HCT116 (cell line): ENCODE measurements at regions not wholly inside any gene's neighbourhood (a gene's known extent, or its start where the extent isn't known, plus 50 kb on each side); places are given as distances from the start of the nearest gene placed in this dataset.
A peak's percentile ranks its signal among the peaks of the same experiment; 100 is the strongest.

ENCODE experiments used
- ATAC-seq: fragments of 200-7000 bp; cut with Tn5 transposase; 2 replicates; pipeline ENCODE4 v1.9.1; 2020; ENCODE audit warnings: mild to moderate bottlenecking, moderate library complexity
- BruUV-seq: library from RNA; stranded (reverse); fragments of 400-500 nt; replicated peaks from 2 replicates; lab custom pipeline; 2021; lab: Mats Ljungman, UMichigan
- CTCF ChIA-PET: fragments of 300-600 bp; sonication (Branson Sonifier 250); formaldehyde crosslinking; loops from one replicate; lab custom pipeline; 2021; ENCODE audit warnings: antibody characterized with exemption; lab: Charles Lee
- POLR2A ChIA-PET: fragments of 300-600, 350-600 bp; sonication (Branson Sonifier 250); formaldehyde crosslinking; loops from one replicate; lab custom pipeline; 2021; ENCODE audit warnings: antibody characterized with exemption; lab: Charles Lee
- RAD21 ChIA-PET, 2 experiments: fragments of 300-600 bp; sonication (Branson Sonifier 250); formaldehyde crosslinking; loops; one replicate each; lab custom pipeline; 2023; ENCODE audit warnings: low total read pairs in 2 of 2; ENCODE audit not compliant: uncharacterized antibody in 2 of 2, unreplicated experiment in 2 of 2, low non-redundant PET in 1 of 2; lab: Charles Lee
- DNase-seq: peaks from one replicate; pipeline ENCODE4 v3.0.0-alpha.2; 2010; ENCODE audit warnings: low read depth, low spot score
- H2AFZ ChIP-seq: fragments of 200-600 bp; shearing (Covaris generic), sonication (generic); 2 replicates; pipeline ENCODE4 v1.6.1; 2017; ENCODE audit warnings: low read depth, mixed run types, mixed read lengths, antibody characterized with exemption, low read length; ENCODE audit not compliant: poor library complexity, severe bottlenecking
- H3K27ac ChIP-seq: 2 replicates; pipeline ENCODE4 v1.5.1; 2012; ENCODE audit warnings: low read depth, low read length
- H3K27me3 ChIP-seq: fragments of 200-600 bp; sonication (generic); 2 replicates; pipeline ENCODE4 v1.6.1; 2016; ENCODE audit warnings: mixed run types, low read length, mixed read lengths; ENCODE audit not compliant: insufficient read depth
- H3K36me3 ChIP-seq, 2 experiments: fragments of 200-500 bp in 1 of 2; fragments of 200-600 bp in 1 of 2; sonication (Bioruptor generic) in 1 of 2; sonication (generic) in 1 of 2; 2 replicates each; pipeline versions ENCODE4 v1.5.1 to v1.6.1; 2014 to 2016; ENCODE audit warnings: low read length in 2 of 2, inconsistent platforms in 1 of 2, mixed read lengths in 1 of 2, mixed run types in 1 of 2; ENCODE audit not compliant: insufficient read depth in 2 of 2, control insufficient read depth in 1 of 2
- H3K4me1 ChIP-seq, 2 experiments: fragments of 200-600 bp in 1 of 2; sonication (generic) in 1 of 2; 2 replicates each; pipeline versions ENCODE4 v1.5.1 to v1.6.1; 2012 to 2017; ENCODE audit warnings: low read length in 2 of 2, inconsistent platforms in 1 of 2, mild to moderate bottlenecking in 1 of 2, mixed read lengths in 1 of 2, mixed run types in 1 of 2, moderate library complexity in 1 of 2; ENCODE audit not compliant: insufficient read depth in 2 of 2, control insufficient read depth in 1 of 2
- H3K4me2 ChIP-seq: fragments of 200-600 bp; sonication (generic); 2 replicates; pipeline ENCODE4 v1.6.1; 2017; ENCODE audit warnings: mixed run types, low read length, mixed read lengths
- H3K4me3 ChIP-seq, 2 experiments: fragments of 200-600 bp in 1 of 2; sonication (generic) in 1 of 2; replicated peaks in 1 of 2; 2 replicates each; pipeline ENCODE4 v1.5.1; 2011 to 2016; ENCODE audit warnings: low read length in 2 of 2, control low read depth in 1 of 2, low read depth in 1 of 2, mild to moderate bottlenecking in 1 of 2, mixed read lengths in 1 of 2, mixed run types in 1 of 2
- H3K79me2 ChIP-seq: fragments of 200-600 bp; sonication (generic); 2 replicates; pipeline ENCODE4 v1.6.1; 2017; ENCODE audit warnings: mild to moderate bottlenecking, mixed run types, low read length, moderate library complexity, mixed read lengths; ENCODE audit not compliant: insufficient read depth
- H3K9ac ChIP-seq: fragments of 200-600 bp; sonication (generic); 2 replicates; pipeline ENCODE4 v1.6.1; 2016; ENCODE audit warnings: low read length, mixed read lengths
- H3K9me2 ChIP-seq: fragments of 200-600 bp; sonication (generic), shearing (Covaris generic); 2 replicates; pipeline ENCODE4 v1.6.1; 2017; ENCODE audit warnings: mixed run types, mild to moderate bottlenecking, moderate library complexity; ENCODE audit not compliant: insufficient read depth
- H3K9me3 ChIP-seq, 2 experiments: fragments of 200-500 bp in 1 of 2; fragments of 200-600 bp in 1 of 2; sonication (Bioruptor generic) in 1 of 2; sonication (generic) in 1 of 2; 2 replicates each; pipeline ENCODE4 v1.6.1; 2014 to 2017; ENCODE audit warnings: low read length in 2 of 2, mixed read lengths in 2 of 2, inconsistent platforms in 1 of 2, low read depth in 1 of 2, mild to moderate bottlenecking in 1 of 2, mixed run types in 1 of 2, moderate library complexity in 1 of 2; ENCODE audit not compliant: control insufficient read depth in 1 of 2, insufficient read depth in 1 of 2
- H4K20me1 ChIP-seq: fragments of 200-600 bp; sonication (generic), shearing (Covaris generic); 2 replicates; pipeline ENCODE4 v1.6.1; 2017; ENCODE audit warnings: mixed run types, mild to moderate bottlenecking, moderate library complexity; ENCODE audit not compliant: insufficient read depth
- CEBPB ChIP-seq: IDR thresholded peaks from 2 replicates; pipeline ENCODE4 v1.6.1; 2012; ENCODE audit warnings: low read depth
- FOSL1 ChIP-seq: IDR thresholded peaks from 2 replicates; pipeline ENCODE4 v1.6.1; 2012; ENCODE audit warnings: low read depth
- POLR2A ChIP-seq: IDR thresholded peaks from 2 replicates; pipeline ENCODE4 v1.7.0; 2011; ENCODE audit warnings: borderline replicate concordance; ENCODE audit not compliant: insufficient read depth, insufficient read length; ENCODE audit errors: extremely low read depth
- POLR2AphosphoS5 ChIP-seq: IDR thresholded peaks from 2 replicates; pipeline ENCODE4 v1.6.1; 2011; ENCODE audit warnings: mild to moderate bottlenecking, low read depth, low read length, moderate library complexity
- SRF ChIP-seq: IDR thresholded peaks from 2 replicates; pipeline ENCODE4 v1.6.1; 2012; ENCODE audit warnings: low read depth
- TCF7L2 ChIP-seq: IDR thresholded peaks from 2 replicates; pipeline ENCODE4 v1.7.0; 2011; ENCODE audit warnings: borderline replicate concordance, inconsistent platforms; ENCODE audit not compliant: insufficient read depth, insufficient read length; ENCODE audit errors: extremely low read depth
- YY1 ChIP-seq: IDR thresholded peaks from 2 replicates; pipeline ENCODE4 v1.6.1; 2011; ENCODE audit warnings: low read length, low read depth, moderate library complexity, mild to moderate bottlenecking; ENCODE audit not compliant: insufficient replicate concordance; ENCODE audit errors: extremely low read depth
- ZNF274 ChIP-seq: fragments of 200-500 bp; sonication (Bioruptor generic); IDR thresholded peaks from 2 replicates; pipeline ENCODE4 v1.6.1; 2014; ENCODE audit warnings: mild to moderate bottlenecking, low read depth, low read length, inconsistent platforms
- intact Hi-C: fragments of 100-400 bp; cut with micrococcal nuclease; formaldehyde crosslinking; loops from 2 replicates; pipeline ENCODE4 v1.10.0; 2022
- TF ChIP-seq, protein P1 (sequence below): IDR thresholded peaks from 2 replicates; pipeline ENCODE4 v1.6.1; 2012; ENCODE audit warnings: low read depth
- TF ChIP-seq, protein P2 (sequence below): IDR thresholded peaks from 2 replicates; pipeline ENCODE4 v1.6.1; 2012

DNA sequence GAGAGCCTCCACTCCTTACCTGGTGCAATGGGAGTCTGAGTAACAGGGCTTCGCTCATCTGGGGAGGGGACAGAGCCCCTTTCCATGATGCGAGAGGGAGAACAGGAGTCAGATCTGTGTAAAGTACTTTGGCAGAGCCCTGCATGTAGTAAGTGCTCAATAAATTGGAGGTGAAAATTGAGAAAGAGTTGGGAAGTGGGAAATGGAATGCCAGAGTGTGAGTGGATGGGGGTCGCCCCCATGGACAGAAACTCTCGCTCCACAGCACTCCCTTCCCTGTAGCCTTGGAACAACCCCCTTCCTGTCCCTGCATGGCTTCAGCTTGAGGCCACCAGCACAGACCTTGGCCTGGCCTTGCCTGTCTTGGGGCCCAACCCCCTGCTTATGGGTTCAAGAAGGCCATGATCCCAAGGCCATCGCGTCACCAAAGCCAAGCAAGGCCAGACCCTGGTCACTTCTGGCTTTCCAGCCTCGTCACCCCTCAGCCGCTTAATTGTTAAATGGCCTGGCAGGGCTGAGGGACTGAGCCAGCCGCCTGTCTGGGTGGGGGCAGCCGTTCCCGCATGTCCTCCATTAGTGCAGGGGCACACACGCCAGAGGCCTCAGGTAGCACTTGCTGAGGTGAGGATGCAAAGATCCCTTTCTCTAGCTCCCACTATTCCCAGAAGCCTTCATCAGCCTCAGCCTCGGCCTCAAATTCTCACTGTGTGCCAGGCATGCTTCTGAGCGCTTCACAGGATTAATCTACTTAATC, 93.7 kb upstream of the PTPN1 start:
- ATAC-seq: no peak
- H3K9me2 ChIP-seq: no peaks in the 10 kb centered on the region
- no peaks in the 10 kb centered on the region for H3K36me3 ChIP-seq
- no TSS peak for BruUV-seq
- intact Hi-C loops: no loop called here
- H3K9me3 ChIP-seq: no peaks in the 10 kb centered on the region; a peak in 1 of 4 replicates
- DNase-seq: no peak
- no peaks in the 10 kb centered on the region for H4K20me1 ChIP-seq
- H3K79me2 ChIP-seq: no peaks in the 10 kb centered on the region
- ChIA-PET POLR2A (no interaction called here), RAD21 (no interaction called here), CTCF (no interaction called here)
- no peak for TF ChIP-seq TCF7L2
- TF ChIP-seq ZNF274: no peak
- no peak for TF ChIP-seq POLR2A
- no peak for TF ChIP-seq POLR2AphosphoS5
- TF ChIP-seq SRF: no peak
- TF ChIP-seq, protein P1, sequence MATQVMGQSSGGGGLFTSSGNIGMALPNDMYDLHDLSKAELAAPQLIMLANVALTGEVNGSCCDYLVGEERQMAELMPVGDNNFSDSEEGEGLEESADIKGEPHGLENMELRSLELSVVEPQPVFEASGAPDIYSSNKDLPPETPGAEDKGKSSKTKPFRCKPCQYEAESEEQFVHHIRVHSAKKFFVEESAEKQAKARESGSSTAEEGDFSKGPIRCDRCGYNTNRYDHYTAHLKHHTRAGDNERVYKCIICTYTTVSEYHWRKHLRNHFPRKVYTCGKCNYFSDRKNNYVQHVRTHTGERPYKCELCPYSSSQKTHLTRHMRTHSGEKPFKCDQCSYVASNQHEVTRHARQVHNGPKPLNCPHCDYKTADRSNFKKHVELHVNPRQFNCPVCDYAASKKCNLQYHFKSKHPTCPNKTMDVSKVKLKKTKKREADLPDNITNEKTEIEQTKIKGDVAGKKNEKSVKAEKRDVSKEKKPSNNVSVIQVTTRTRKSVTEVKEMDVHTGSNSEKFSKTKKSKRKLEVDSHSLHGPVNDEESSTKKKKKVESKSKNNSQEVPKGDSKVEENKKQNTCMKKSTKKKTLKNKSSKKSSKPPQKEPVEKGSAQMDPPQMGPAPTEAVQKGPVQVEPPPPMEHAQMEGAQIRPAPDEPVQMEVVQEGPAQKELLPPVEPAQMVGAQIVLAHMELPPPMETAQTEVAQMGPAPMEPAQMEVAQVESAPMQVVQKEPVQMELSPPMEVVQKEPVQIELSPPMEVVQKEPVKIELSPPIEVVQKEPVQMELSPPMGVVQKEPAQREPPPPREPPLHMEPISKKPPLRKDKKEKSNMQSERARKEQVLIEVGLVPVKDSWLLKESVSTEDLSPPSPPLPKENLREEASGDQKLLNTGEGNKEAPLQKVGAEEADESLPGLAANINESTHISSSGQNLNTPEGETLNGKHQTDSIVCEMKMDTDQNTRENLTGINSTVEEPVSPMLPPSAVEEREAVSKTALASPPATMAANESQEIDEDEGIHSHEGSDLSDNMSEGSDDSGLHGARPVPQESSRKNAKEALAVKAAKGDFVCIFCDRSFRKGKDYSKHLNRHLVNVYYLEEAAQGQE: no peak
- TF ChIP-seq CEBPB: no peak
- TF ChIP-seq, protein P2, sequence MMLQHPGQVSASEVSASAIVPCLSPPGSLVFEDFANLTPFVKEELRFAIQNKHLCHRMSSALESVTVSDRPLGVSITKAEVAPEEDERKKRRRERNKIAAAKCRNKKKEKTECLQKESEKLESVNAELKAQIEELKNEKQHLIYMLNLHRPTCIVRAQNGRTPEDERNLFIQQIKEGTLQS: no peak
- no peak for TF ChIP-seq YY1
- TF ChIP-seq FOSL1: no peak
- H3K4me1 ChIP-seq: peaks cover 19 to 22% of the 10 kb centered on the region in 2 experiments
- no peak overlapping the region for H3K4me3 ChIP-seq
- peak overlapping the region; percentile 75 for H3K27ac ChIP-seq
- H3K4me2 ChIP-seq: peak overlapping the region; percentile 66
- H3K27me3 ChIP-seq: no peaks in the 10 kb centered on the region
- H3K9ac ChIP-seq: 0 out of 2 replicates have a peak overlapping the region, but pooled peaks have one; percentile 28
- H2AFZ ChIP-seq: no peak overlapping the region
